NCI-H526 (cell line): ENCODE measurements at regions not wholly inside any gene's neighbourhood (a gene's known extent, or its start where the extent isn't known, plus 50 kb on each side); places are given as distances from the start of the nearest gene placed in this dataset.

Experiments
- DNase-seq, 2 experiments: peaks; one replicate each; lab custom pipeline; 2025; lab: John Stamatoyannopoulos, UW

DNA sequence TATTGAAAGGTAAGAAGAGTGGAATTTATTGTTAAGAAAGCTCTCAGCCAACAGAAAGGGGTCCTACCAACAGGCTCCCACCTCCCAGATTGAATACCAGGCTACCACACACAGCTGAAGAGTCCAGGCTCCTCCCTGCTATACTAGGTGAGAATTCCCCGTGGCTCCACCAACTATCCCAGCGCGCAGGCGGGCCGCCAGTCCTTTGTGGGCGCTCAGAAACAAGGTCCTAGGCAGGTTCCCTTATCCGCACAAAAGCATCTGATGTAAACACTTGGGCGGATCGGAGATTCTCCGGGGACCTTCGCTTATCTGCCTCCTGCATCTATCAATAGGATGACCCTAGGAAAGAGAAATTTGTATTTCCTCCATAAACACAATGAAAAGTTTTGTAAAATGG is 423.9 kb upstream of the ADGRL4 start:
- no peak for DNase-seq

DNA sequence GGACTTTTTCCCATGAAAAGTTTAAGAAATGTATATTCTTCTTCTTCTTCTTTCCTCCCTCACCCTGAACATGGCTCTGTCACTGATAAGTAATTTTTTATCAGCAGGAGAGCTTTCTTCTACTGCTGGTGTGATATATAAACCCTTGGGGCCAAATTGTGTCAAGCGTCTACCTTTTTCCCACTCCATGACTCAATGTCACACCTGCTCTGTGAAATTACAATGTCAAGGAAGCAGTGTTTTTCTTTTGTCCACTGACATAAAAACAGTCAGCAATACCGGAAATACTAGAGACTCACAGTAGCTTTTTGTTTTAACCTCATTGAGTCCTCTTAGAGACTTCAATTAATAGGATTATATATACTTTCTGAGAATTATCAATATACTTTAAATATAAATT is 416.2 kb upstream of the ADGRL4 start:
- DNase-seq = no peak

DNA sequence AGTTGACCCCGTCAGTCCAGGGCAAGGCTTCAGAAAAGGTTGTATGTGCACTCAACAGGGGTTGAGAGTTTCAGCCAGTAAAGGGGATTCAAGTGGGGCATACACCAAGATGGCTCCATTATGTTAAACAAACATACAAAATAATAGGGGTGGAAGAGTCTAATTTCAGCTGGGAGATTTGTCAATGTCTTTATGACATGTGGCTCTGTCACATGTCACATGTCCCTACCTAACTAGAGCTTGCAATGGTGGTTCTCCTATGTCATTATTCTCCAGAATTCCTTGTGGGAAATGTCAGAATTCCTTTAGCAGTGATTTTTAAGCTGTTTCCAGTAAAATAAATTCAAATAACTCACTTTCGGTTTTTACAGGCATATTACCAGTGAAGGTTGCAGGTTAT is 392.0 kb upstream of the ADGRL4 start:
- no peak for DNase-seq

DNA sequence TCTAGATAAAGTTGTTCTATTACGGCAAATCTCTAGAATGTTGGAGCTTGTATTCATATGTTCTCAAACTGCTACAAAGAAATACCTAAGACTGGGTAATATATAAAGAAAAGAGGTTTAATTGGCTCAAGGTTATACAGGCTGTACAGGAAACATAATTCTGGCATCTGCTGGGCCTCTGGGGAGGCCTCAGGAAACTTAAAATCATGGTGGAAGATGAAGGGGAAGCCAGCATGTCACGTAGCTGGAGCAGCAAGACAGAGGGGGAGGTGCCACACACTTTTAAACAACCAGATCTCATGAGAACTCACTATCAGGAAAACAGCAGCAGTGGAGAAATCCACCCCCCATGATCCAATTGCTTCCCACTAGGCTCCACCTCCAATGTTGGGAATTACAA is 390.4 kb upstream of the ADGRL4 start:
- no peak for DNase-seq

DNA sequence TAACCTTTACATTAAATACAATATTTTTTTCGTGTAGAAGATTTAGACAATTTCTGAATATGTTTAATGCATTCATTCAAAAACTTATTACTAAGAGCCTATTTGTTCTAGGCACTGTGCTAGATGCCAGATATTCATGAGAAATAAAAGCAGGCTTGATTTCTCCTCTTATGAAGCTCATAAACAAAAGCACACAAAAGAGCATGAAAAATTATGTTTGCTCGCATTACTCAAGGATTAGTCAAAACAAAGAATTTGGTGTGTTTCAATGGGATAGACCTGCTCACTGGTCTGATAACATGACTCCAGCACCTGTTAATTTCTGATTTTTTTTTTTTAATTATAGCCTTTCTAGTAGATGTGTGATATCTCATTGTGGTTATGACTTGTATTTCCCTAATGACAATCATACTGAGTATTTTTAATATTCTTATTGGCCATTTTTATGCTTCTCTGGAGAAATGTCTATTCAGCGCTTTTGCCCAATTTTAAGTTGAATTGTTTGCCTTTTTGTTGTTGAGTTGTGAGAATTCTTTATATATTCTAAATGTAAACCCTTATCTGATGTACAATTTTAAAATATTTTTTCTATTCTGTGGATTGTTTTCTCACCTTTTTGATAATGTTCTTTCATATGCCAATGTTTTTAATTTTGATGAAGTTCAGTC is 382.3 kb upstream of the ADGRL4 start:
- no peak for DNase-seq

DNA sequence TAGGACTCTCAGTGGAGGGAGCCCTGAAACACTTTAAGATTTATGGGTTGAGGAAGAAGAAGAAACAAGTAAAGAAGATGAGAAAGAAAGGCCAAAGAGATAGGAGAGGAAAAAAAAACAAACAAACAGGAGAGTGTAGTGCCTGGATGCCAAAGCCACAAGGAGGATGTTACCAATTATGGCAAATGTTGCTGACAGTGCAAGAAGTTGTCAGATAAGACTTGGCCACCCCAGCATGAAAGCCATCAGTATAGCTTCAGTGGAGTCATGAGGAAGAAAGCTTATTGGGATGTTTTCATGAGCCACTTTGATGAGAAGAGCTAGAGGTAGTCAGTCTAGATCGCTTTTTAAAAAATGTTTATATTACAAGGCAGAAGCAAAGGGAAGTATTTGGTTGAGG is 380.2 kb upstream of the ADGRL4 start:
- no peak for DNase-seq

DNA sequence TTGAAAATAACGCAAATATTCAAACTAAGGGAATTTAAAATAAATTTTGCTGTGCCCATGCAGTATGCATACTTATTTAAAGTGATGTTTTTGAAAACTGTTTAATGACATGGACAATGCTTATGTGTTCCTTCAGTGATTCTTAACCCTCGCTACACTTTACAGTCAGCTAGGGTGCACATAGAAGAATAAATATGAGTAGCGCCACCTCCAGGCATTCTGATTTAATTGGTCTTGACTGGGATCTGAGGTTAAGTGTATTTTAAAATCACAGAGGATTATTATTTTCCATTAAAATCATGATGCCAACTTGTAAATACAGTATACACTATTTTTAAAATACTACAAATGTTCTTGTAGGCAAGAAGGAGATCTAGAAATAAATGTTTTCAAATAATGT is 373.5 kb upstream of the ADGRL4 start:
- DNase-seq = no peak

DNA sequence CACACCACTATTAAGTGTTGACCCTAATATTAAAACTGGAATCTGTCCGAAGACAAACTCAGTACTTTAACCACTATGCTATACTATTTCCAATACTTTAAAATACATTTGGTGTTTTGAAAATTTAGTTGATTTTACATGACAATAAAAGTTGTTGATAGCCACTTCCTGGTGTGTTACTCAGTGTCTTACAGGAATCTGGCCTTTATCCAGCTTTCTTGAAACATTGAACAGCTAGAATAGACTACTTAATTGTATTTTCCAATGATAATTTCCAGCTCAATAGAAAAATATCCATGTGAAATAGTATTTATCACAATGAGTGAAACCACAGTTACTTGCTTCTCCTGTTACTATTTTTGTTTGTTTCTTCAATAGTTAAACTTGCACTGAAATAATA is 369.6 kb upstream of the ADGRL4 start:
- DNase-seq = no peak

DNA sequence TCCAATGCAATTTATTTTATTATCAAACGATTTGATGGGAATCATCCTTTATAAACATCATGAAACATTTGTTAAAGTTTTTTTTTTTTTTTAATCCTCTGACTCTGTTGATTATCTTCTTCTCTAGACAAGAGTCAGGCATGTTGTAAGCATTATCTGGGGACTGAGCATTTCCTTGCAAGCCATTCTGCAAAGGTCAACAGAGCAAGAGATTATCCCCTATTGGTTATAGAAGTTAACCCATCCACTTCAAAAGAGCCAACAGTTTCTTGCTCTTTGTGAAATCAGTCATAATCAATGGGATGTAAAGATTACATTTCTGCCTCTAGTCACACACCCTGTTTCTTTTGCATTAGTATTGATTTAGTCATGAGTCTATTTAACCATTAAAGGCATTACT is 368.8 kb upstream of the ADGRL4 start:
- DNase-seq = no peak

DNA sequence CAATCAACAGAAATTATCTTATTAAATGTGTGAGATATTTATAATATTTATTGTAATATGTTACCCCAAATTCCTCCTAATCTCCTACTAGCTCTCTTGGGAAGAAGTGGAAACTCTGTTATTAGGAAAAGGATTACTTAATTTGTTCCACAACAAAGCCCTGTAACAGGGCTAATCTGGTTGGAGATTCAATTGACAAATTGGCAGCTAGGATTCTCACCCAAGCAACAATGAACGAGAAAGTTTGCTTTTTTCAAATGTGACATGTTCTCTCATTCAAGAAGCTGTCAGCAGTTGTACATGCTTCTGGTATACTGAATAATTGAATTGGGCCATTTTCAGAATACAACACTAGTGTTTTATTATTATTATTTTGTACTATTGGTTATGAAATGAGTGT is 367.9 kb upstream of the ADGRL4 start:
- DNase-seq = no peak

DNA sequence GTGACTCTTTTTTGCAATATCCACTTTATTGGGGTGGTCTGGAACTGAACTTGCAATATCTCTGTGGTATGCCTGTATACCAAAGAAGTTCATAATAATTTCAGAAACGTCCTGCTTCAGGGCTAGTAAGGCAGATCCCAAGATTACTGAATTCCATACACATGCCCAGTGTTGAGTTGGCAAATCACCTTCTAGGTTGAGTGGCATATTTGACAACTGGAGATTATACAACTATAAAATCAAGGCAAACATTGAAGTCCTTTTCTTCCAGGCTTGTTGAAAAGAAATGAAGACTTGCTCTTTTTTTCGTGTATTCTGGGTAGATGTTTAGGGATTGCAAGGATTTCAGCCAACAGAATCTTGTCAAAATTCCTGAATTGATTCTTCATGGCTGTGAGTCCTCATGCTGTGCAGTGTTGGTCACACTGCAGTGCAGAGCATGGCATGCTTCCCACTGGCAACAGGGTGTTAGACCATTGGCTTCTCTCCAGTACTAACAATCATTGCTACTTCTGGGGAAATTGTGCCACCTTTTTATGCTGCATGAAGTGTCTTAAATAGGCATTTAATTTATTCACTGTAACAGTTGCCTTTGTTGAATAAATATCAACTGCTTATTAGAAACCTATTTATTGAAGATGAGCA is 367.1 kb upstream of the ADGRL4 start:
- no peak for DNase-seq

DNA sequence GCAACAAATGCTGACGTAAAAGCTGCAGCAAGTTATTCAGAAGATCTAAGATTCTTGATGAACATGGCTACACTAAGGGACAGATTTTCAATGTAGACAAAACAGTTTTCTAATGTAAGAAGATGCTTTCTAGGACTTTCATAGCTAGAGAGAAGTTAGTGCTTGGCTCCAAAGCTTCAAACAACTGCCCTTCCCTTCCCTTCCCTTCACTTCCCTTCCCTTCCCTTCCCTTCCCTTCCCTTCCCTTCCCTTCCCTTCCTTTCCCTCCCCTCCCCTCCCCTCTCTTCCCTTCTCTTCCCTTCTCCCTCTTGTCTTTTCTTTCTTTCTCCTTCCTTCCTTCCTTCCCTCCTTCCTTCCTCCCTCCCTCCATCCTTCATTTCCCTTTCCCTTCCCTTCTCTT is 365.3 kb upstream of the ADGRL4 start:
- no peak for DNase-seq

DNA sequence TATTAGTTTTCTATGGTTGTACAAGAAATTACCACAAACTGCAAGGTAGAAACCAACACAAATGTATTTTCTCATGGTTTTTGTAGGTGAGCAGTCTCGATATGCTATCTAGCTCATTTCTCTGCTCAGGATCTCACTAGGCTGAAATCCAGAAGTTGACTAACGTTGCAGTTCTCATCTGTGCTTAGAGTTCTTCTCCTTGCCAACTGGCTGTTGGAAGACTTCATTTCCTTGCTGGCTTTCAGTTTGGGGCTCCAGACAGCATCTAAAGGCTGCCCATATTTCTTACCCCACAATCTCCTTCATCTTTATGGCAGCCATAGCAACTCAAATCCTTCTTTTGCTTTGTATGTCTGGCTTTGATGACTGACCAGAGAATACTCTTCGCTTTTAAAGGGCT is 362.6 kb upstream of the ADGRL4 start:
- DNase-seq = no peak

DNA sequence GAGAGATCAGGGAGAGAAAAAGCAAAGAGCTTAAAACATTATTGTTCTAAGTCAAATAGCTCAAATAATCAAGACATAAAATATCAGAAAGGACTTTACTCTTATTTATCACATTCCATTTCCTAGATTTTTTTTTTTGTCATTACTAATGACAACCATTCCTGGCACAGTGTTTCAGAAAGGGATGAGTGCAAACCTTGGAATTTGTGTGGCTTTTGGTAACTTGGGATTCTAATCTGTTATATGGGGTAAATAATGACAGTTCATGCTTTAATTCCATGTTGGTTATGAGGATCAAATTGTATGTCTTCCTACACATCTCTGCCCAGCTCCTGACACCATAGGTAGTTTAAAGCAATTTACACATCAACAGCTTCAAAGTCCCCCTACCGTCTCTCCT is 358.4 kb upstream of the ADGRL4 start:
- no peak for DNase-seq

DNA sequence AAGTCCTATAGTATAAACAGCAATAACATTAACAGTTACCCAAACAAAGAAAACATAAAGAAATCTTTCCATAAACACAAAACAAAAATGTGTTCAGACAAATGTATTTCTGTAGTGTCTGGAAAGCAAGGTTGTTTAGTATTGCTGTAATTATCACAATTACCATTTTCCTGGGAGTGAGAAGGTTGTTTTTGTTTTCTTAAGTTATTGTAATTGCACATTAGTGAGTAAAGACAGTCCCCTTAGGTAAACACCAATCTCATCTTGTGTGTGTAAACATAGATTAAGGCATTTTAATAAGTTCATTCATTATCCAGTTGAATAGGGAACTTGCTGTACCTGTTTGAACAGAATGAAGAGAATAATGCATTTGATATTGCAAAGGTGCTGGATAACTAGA is 356.9 kb upstream of the ADGRL4 start:
- DNase-seq = peak; percentile 60 to 70

DNA sequence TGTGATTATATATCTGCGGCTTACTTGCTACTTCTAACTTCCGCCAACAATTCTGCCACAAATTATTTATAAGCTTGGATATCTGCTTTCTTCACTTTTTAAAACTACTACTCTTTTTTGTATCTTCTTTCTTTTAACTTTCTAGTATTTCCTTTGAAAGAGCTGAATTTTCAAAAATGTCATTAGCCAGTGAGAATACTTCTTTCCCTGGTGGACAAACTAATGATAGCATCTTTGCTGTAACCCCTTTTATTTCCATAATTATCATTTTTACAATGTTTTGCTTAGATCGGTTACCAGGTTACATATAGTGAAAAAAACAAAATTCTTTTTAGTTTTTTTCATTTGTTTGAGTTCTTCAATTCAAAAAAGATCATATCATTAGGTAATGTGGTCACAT is 355.9 kb upstream of the ADGRL4 start:
- DNase-seq = no peak

DNA sequence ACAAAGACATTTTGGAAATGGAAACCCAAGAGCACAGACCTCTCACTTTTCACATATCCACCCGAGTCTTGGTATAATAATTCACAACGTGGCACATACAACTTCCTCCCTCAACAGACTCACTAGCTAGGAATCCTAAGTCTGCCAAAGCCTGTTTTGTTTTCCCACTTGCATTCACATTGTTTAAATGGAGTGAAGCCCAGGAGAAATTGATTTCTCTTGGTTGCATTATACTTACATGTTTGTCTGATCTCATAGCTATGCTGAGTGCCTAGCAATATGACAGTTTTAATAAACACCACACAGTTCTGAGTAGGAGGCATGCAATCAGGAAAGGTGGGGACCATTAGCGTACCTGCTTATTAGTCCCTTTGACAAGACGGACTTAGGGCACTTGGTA is 348.6 kb upstream of the ADGRL4 start:
- DNase-seq = no peak

DNA sequence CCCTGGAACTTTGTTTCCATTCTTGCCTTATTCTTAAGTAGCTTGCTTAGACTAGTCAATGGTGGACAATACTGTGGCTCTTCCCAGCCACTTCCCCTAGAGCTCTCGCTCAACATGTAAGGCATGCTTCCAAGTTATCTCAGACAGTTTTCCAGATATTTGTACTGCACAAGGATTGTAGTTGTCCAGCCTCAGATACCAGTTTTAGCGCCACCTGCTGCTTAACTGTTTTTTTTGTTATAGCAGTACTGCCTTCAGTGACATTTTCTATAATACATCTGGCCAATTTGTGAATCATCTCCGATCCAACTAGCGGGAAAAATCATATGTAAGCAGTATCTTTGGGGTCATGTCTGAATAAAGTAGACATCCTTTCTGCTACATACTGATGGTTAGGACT is 346.7 kb upstream of the ADGRL4 start:
- DNase-seq = peak in 1 of 2 experiments; percentile 50

DNA sequence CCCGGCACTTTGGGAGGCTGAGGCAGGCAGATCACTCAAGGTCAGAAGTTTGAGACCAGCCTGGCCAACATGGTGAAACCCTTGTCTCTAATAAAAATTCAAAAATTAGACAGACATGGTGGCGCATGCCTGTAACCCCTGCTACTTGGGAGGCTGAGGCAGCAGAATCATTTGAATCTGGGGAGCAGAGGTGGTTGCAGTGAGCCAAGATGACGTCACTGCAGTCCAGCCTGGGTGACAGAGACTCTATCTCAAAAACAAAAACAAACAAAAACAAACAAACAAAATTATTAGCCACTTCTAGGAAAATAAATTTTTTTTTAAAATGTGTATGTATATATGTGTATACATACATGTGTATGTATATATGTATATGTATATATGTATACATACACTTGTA is 320.3 kb upstream of the ADGRL4 start:
- DNase-seq = no peak

DNA sequence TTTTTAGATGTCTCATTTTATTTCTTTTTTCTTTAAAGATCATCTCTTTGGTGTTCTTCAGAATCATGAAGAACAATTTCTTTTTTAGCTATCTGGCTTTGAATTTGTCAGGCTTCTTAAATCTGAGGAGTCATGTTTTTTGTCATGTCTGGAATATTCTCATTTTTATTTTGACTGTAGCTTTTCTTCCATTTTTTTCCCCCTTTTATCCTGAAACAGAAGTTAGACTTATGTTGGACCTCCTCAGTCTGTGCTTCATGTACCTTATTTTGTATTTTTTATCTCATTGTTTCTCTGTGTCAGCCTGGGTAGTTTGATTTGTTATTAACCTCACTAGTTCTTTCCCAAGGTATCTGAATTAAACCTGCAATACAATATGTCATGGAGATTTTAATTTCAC is 319.2 kb upstream of the ADGRL4 start:
- DNase-seq = no peak

DNA sequence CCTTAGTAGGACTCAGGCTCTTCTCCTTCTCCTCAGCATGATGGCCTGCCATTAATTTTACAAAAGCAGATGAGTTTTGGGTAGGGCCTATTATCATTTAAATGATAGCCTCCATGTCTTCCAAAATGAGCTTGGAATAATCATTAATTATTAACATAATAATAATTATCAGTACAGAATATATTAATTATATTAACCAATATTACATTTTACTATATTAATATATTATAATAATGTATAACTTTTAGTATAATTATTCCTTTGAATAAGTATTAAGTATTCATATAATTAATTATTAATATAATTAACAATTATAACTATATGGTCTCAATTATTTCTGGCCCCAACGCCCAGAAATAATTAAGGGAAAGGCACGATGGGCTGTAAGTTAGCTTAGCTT is 318.6 kb upstream of the ADGRL4 start:
- no peak for DNase-seq

DNA sequence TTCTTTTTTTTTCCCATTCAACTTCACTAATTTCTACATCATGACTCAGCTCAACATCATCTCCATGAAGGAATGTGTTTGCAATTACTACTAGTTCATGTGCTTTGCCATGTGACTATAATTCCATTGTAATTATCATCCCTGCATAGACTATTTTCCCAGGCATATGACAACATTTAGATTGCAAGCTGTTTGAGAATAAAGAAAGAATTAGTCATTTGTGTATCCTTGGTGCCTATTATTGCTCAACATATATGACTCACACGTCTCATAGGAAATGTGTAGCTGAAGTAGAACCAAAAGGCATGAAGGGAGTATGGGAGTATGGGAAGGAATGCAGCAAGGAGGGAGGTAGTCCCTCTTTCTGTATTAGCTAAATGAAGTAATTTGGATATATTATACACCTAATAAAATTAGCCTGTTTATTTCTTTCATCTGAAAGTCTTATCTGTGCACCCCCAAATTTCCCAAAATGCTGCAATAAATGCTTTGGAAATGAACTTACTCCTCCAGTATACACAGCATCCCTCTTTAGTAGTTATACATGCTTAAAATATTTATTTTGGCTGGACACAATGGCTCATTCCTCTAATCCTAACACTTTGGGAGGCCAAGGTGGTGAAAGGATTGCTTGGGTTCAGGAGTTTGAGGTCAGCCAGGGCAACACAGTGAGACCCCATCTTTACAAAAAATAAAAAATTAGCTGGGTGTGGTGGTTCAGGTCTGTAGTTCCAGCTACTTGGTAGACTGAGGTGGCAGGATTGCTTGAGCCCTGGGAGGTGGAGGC is 316.9 kb upstream of the ADGRL4 start:
- no peak for DNase-seq

DNA sequence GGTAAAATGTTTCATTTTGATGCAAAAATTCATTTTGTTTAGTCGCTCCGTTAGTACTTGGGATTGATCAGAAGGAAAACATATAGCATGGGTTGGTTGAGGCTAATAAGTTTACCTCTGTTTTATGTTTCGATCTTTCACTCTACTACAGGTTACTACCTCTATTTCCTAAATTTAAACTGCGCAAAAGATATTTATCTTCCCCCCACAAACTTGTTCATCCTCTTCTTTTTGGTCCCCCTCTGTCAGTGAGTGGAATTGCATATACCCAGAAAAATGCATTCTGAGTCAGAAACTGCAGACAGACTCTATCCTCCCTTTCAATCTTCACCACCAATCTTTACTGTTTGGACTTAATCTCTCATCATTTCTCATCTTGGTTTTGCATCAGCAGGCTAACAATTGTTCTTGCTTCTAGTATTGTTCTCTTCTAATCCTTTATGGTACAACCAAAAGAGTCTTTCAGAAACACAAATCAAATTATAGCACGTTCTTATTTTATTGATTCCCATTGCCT is 316.0 kb upstream of the ADGRL4 start:
- no peak for DNase-seq
